Stomach (tissue), 4 donors: ENCODE measurements at regions not wholly inside any gene's neighbourhood (a gene's known extent, or its start where the extent isn't known, plus 50 kb on each side); places are given as distances from the start of the nearest gene placed in this dataset.

Experiments
- CTCF ChIP-seq, 7 experiments: fragments of 450-650 bp in 4 of 7; fragments of 200-600 bp in 3 of 7; sonication (generic) in 3 of 7; IDR thresholded peaks; one replicate each; pipeline ENCODE4 v1.5.1; 2016 to 2019; ENCODE audit warnings: antibody characterized with exemption in 7 of 7, control low read depth in 2 of 7, mild to moderate bottlenecking in 1 of 7
- POLR2A ChIP-seq, 4 donors: fragments of 450-650 bp; IDR thresholded peaks; one replicate each; pipeline ENCODE4 v1.6.1; 2016; ENCODE audit warnings: antibody characterized with exemption in 4 of 4, control low read depth in 2 of 4, mild to moderate bottlenecking in 1 of 4, moderate library complexity in 1 of 4

DNA sequence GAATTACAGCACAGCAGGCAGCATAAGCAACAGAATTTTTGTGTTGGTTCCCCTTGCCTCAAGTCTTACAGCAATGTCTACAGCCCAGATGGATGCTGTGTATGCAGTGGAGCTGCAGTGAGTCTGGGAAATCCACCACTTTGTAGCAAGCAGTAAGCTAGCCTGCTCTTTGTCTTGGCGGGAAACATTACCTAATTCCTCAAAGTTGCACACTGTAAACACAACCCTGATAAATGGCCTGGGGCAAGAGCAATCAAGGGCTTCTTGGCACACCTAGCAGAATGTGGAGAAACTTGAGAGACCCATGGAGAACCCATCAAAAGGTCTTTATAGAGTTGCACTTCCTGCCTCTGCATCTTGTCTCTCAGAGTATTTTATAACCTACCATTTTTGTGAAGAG is 102.0 kb upstream of the FOXP2 start:
- TF ChIP-seq POLR2A (IDR thresholded peaks at IDR 0.05) (no peak), CTCF (IDR thresholded peaks at IDR 0.05) (no peak)
